Hematopoietic multipotent progenitor cell (in vitro differentiated cells): ENCODE measurements at regions not wholly inside any gene's neighbourhood (a gene's known extent, or its start where the extent isn't known, plus 50 kb on each side); places are given as distances from the start of the nearest gene placed in this dataset.

ENCODE experiments used
- DNase-seq, 3 donors: peaks; one replicate each; pipeline ENCODE4 v3.0.0-alpha.2; 2011 to 2015; ENCODE audit warnings: low read depth in 2 of 3, low spot score in 2 of 3

DNA sequence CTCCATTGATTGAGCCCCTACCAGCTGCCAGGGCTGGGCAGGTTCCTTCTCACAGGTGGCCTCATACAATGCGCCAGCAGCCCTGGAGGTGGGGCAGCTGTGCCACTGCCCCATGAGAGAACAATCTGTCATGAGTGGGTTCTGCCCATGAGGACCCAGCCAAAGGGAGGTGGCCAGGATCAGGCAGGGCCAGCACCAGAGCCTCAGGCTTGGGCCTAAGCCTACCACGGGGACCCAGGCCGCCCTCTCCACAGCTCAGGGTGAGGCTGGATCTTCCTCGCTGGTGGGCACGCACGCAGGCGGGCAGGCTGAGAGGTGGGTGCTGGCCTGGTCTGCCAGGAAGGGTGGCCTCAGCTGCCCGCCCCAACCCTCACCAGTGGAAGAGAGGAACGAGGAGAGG, 110.7 kb downstream of the KIF26A start:
- DNase-seq = no peak

DNA sequence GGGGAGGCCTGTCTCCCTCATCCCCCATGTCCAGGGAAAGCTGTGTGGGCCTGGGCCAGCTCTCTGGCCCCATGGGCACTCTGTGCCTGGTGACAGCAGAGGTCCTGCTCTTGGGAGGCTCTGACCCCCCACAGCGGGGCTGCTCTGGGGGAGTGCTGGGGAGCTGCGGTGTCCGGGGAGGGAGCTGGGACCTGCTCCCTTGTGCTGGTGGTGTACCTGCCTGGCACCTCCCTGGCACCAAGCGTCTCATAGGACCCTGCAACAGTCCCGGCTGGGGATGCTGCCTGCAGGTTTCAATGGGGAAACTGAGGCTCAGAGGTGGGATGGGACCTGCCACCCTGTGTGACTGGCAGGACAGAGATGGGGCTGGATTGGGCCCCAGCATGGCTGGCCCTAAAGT, 111.3 kb downstream of the KIF26A start:
- no peak for DNase-seq

DNA sequence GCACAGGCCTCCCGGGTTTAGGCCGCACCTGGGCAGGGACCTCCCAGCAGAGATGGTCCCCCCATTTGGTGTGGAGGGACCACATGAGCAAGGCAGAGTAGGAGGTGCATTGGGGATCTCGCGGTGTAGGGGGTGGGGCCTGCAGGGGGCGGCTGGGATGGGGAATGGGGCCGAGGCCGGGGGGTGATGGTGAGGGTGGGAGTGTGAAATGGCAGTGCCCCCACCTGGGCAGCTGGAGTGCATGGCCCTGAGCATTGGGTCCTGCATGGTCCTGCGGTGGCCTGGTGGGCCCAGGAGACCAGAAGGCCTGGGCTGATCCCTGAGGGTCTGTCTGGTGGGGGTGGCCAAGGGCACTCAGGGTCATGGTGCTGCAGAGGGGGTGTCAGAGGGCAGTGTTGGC, 111.8 kb downstream of the KIF26A start:
- no peak for DNase-seq

DNA sequence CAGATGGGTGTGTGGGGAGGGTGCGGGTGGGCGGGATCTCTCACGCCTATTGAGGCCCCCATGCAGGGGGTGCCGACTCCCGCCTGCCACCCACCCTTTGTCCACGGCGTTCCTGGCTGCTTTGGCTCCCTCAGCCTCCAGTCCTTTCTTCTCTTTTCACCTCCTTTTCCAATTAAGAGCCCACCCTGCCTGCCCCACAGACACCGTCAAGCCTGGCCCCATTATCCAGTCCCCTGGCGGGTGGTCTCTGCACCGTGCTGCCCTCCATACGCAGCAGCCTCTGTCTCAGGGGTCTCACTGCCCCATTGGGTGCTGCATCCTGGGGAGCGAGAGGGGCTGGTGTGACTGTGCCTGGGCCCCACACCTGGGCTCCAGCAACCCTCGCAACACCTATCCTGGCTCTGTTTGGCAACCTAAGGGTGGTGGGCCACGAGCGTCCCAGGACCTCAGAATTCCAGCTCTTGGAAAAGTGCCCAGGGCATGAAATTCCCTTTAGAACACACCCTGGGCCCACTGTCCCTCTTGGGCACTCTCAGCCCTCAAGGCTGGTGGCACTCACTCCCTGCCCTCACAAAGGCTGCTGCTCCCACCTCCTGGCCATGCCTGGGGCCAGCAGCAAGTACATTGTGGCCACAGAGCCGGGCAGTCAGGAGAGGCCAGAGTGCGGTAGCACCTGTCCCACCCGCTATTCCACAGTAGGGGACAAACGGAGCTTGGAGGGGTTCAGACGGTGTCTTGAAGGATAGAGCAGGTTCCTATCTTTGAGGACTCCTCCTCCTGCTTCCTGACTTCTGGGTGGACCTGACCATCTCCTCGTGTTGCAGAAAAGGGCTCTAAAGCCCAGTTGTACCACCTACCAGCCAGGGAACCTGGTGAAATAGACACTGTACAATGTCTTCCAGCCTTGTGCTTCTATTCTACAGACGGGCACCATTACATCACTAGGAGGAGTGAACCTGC, 114.1 kb downstream of the KIF26A start:
- DNase-seq = no peak

DNA sequence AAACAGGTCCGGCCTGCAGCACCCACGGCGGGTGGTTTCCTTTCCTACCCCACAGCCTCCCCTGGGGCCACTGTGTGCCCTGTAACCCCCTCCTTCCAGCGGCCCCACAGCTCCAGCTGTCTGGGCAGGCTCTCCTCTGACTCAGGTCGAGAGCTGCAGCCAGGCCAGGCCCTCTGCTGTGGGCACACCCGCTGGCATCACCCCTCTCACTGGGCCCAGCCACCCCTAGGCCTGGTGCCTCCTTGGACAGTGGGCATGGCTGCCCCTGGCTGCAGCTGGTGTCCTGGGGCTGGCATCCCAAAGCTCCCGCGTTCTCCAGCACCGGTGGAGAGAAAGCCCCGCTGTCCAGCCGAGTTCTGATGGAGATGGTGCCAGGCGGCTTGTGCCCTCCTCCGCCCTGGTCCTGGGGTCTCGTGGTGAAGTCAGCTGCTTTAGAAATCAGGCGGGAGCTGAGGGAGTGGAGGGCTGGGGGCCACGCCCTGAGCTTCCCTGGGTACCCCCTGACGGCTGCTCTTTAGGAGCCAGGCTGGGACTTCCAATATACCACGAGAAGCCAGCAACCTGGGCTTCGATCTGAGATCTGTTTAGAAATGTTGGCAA, 114.9 kb downstream of the KIF26A start:
- no peak for DNase-seq

DNA sequence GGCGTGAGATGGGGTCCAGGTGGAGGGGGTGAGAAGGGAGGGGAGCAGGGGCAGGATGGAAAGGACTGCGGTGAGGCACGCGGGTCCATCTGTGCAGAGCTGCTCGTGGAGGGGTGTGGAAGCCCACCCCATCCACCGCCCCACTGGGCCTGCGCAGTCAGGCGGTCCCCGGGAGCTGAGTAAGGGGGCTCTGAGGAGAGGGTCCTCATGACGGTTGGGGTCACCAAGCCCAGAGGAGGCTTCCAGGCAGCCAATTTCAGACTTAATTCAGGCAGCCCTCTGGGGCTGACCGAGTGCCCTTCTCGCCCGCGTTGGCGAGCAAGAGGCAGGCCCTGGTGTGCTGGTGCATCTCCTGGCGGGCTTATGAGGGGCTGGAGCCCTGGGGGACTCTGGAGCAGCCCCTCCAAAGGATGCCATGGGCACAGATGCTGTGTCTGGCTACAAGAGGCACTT, 115.5 kb downstream of the KIF26A start:
- no peak for DNase-seq

DNA sequence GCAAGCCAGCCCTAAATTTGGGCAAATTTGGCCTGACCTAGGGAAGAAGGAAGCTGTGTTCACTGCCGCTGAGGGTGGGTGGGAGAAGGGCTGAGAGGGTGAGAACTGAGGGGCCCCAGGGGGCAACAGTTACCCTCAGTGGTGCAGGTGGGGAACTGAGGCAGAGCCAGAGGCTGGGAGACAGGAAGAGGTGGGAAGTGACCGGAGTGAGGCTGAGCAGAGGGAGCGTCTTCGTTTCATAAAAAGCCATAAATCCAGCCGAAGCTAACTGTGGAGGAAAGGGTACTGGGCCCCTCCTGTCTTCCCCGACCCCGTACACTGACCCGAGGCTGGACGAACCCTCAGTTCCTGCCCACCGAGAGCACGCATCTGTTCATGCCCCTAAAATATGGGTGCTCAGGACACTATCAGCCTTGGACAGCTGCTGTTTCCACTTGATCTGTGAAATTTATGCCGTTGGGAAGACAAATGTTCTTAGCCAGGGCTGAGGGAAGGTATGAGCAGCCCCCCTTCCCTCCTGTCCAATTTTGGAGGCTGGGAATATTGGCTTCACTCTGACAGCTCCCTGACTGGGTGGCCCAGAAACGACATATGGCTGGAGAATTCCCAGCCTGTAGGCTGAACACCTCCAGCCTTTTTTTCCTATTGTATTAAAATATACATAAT, 116.5 kb downstream of the KIF26A start:
- DNase-seq = no peak

DNA sequence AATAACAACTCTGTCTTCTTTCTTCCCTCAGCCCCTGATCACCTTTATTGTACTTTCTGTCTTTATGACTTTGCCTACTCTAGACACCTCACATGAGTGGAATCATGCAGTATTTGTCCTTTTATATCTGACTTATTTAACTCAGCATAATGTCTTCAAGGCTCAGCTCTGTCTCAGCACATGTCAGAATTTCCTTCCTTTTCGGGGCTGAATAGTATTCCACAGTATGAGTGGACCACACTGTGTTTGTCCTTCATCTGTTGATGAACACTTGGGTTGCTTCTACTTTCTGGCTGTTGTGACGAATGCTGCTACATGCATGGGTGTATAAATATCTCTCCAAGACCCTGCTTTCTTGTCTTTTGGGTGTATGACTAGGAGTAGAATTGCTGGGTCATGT, 117.6 kb downstream of the KIF26A start:
- no peak for DNase-seq

DNA sequence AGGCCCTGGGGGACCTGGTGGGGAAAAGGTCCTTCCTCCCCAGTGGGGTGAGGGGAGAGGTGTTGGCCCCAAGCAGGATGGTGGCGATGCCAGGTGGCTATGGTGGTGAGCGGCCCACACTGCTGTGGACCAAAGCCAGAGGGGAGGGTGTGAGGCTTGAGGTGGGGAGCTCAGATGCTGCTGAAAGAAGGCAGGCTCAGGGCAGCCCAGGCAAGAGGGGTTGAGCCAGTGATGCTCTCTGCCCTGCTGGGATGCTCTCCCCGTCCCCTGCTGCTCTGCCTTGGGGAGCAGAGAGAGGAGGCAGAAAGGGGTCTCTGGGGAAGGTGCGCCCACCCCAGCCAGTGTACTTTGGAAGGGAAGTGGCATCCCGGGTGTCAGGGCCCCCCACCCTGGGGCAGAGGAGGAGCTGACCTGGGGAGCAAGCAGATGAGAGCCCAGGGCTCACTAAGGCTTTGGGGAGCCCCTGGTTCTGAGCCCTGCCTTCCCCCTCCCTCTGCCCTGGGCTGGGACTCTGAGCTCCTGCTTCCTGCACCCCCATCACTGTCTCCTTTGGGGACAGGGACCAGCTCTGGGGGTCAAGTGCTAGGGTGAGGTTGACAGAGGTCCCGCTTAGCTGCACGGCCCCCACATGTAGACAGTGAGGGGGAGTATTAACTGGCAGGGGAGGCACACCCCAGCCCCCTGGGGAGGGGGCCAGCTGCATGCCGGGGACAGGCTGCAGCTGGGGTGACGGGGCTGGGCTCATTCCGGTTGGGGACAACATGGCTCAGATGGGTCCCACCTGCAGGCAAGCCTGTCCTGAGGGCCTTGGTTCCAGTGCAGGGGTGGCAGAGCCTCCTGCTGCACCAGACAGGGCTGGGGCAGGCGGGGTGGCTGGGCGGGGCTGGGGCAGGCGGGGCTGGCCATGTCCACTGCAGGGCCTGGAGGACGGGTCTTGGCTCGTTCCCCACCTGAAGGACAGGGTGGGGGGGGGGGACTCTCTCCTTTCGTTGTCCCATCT, 124.4 kb downstream of the KIF26A start:
- no peak for DNase-seq

DNA sequence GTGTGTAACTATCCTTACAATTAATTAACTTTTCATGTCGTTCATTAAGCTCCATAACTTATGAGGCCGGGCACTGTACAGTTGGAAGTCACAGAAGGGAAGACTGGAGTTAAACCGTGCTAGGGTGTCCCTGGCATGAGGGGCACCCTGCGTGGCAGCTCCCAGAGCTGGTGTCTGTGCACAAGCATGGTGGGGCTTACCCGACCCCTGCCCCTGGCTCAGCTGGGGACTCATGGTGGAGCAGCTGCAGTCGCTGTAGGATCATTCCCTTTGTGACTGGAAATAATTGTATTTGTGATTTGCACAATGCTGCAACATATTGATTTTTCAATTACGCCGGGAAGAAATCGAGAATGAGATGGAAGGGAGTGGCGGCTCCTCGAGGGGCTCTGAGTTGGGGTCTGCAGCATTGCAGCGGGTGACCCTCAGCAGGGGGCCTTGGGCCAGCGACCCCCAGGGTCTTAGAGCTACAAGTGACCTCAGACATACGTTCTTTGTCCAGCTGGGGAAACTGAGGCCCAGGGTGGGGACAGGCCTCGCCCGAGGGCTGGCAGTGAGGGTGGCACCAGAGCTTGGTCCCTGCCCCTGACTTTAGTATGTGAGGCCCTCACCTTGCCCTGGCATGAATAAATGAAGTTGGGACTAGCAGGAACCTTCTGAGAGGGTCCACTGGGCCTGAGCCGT, 125.4 kb downstream of the KIF26A start:
- no peak for DNase-seq

DNA sequence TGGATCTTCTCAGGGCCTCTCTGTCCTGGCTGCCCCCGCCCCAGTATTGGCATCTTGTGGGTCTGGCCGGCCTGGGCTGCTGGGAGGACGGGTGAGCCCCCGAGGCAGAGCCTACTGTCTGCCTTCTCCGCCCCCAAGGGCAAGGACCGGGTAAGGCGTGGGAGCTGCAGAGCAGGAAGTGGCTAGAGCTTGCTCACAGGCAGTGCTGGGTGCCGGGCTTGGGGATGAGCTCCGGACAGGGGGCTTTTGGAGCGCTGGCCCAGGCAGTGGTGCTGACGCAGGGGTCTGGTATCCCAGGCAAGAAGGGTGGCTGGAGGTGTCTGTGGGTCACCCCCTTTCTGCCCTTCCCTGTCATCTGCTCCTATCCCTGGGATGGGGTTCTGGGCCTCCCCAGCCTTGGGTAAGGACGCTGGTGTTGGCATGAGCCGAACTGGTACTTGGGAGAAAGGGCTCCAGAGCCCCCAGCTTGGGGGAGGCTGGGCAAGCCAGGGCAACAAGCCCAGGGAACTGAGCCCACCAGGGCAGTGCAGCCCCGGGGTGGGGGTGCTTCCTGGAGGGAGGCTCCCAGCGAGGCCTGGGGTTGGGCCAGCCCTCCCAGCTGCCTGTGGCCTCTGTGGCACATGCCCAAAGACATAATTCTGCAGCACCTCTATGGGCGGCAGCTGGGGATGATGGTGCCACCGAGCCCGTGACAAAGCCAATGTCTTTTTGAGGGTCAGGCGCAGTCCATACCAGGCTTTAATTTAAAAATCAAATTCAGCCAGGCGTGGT, 126.3 kb downstream of the KIF26A start:
- no peak for DNase-seq

DNA sequence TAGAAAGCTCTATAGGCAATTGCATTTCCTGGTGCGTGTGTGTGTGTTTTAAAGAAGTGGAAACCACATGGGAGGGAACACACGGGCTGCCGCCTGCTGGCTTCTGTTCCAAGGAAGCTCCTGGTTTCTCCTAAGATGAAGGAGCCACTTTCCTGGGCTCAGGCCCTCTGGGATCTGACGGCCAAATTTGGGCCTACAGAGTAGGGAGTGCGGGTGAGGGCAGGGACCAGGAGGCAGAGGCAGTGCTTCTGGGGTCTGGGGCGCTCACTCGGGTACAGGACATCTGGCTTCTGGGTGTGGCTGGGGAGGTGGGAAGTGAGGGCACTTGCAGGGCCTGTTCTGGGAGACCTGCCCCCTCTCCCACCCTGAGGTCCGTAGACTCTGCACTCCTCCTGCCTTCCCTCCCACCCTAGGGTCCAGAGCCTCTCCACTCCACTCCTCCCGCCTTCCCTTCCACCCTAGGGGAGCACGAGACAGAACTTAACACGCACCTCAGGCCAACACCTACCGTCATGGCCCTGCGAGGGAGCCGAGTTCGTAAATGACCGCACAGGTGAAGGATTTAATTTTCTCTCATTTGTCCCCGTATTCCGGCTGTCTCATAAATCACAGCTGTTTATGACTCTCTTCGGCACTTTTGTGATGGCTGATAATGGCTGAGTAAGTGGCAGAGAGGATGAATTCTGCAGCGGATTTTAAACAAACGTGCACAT, 127.7 kb downstream of the KIF26A start:
- no peak for DNase-seq

DNA sequence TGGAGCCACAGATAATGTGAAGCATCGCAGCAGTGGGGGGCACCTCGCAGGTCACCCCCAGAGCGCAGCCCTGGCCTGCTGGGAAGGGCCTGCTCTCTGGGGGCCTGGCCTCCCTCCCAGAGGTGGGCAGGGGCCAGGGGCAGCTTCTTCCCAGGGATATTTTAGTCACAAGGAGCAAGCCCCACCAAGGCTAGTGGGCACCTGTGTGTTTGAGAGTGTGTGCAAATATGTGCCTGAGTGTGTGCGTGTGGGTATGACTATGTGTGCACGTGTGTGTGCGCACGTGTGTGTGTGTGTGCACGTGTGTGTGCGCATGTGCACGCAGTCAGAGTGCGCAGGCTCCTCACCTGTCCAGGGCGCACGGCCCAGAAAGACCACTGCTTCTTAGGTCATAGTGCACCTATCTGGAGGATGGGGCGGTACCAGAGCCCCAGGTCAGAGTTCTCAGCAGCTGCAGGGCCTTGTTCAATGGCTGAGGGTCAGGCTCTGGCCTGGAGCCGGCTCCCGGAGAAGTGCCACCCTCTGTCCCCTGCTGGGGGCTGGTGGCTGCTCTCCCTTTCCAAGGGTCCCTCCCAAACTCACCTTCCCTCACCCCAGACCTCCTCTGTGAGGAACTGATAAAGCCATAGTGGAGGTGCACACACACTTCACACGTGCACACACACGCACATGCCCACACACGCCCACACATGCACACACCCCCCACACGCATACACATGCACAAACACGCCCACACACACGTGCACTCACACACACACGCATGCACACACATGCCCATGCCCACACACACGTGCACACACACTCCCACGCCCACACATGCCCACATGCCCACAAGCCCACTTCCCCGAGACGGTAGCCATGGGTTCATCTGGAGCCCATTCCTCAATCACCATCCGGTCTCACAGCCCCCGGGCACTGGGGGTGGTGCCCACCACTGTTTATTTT, 128.5 kb downstream of the KIF26A start:
- no peak for DNase-seq

DNA sequence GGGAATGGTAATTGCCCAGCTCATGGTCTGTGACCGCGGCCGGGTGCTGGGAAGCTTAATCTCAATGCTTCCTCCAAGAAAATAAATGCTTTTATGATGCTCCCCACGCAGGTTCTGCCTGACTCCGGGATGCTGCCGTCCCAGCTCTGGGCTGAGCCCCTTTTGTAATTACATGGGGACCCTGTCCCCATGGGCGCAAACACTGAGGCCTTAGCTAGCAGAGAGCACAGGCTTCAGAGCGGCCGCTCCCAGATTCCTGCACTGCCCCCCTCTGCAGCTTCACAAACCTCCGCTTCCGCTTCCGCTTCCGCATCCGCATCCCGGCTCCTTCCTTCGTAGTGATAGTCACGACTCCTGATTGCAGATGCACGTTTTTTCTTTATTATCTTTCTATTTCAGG, 129.5 kb downstream of the KIF26A start:
- DNase-seq = no peak

DNA sequence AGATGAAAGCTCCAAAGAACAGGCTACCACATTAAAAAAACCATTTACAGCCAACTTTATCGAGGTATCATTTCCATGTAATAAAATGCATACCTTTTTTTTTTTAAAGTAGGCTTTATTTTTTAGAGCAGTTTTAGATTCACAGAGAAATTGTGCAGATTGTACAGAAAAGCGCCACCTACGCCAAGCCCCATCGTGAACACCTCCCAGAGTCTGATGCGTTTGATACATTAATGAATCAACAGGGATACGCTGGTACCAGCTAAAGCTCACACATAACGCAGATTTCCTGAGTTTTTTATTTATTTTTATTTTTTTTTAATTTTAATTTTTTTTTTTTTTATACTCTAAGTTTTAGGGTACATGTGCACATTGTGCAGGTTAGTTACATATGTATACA, 129.9 kb downstream of the KIF26A start:
- no peak for DNase-seq

DNA sequence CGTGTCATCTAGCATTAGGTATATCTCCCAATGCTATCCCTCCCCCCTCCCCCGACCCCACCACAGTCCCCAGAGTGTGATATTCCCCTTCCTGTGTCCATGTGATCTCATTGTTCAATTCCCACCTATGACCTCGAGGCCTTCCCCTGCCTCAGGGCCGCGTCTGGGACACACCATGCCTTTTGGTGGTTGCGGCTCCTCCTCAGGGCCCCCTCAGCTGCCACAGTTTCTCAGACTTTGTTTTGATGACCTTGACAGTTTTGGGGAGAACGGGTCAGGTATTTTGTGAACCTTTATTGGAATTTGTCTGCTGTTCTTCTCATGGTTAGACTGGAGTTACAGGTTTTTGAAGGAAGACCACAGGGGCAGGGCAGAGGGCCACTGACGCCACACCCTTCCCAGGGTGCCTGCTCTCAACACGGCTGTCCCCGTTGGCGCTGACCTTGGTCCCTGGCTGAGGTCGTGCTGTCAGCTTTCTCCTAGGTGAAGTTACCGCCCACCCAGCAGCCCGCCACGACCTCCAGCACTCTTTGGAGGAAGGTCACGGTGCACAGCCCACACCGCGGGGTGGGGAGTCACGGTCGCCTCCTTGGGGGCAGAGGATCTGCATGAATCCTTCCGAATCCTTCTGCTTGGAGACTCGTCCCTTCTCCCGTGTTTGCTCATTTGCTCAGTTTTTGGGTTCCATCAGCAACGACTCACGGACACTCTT, 130.5 kb downstream of the KIF26A start:
- no peak for DNase-seq
